Calu3 (cell line): ENCODE measurements at regions not wholly inside any gene's neighbourhood (a gene's known extent, or its start where the extent isn't known, plus 50 kb on each side); places are given as distances from the start of the nearest gene placed in this dataset.

Experiments
- BruUV-seq: library from RNA; stranded (reverse); fragments of 400-500 nt; replicated peaks from 2 replicates; lab custom pipeline; 2021; lab: Mats Ljungman, UMichigan
- CTCF ChIA-PET: fragments of 300-600 bp; sonication (Branson Sonifier 250); formaldehyde crosslinking; loops from one replicate; lab custom pipeline; 2022; ENCODE audit warnings: antibody characterized with exemption; lab: Charles Lee
- DNase-seq: peaks from one replicate; pipeline ENCODE4 v3.0.0; 2022
- H3K27ac Mint-ChIP-seq: one replicate; pipeline ENCODE4 v1.8.0; 2022; ENCODE audit warnings: mixed read lengths; ENCODE audit not compliant: unreplicated experiment
- H3K27me3 Mint-ChIP-seq: one replicate; pipeline ENCODE4 v1.8.0; 2022; ENCODE audit warnings: mixed read lengths; ENCODE audit not compliant: unreplicated experiment
- H3K36me3 Mint-ChIP-seq: one replicate; pipeline ENCODE4 v1.8.0; 2022; ENCODE audit warnings: mild to moderate bottlenecking, moderate library complexity, mixed read lengths; ENCODE audit not compliant: insufficient read depth, unreplicated experiment
- H3K4me1 Mint-ChIP-seq: one replicate; pipeline ENCODE4 v1.8.0; 2022; ENCODE audit warnings: mild to moderate bottlenecking, low read depth, mixed read lengths; ENCODE audit not compliant: unreplicated experiment
- H3K4me3 Mint-ChIP-seq: one replicate; pipeline ENCODE4 v1.8.0; 2022; ENCODE audit warnings: mild to moderate bottlenecking, low read depth, moderate library complexity, mixed read lengths; ENCODE audit not compliant: unreplicated experiment
- H3K9me3 Mint-ChIP-seq: one replicate; pipeline ENCODE4 v1.8.0; 2022; ENCODE audit warnings: low read depth, mixed read lengths; ENCODE audit not compliant: unreplicated experiment
- CTCF ChIP-seq: fragments of 200-600 bp; IDR thresholded peaks from one replicate; pipeline ENCODE4 v1.8.0; 2022; ENCODE audit warnings: antibody characterized with exemption; ENCODE audit not compliant: unreplicated experiment
- intact Hi-C: fragments of 100-400 bp; cut with micrococcal nuclease; formaldehyde crosslinking; loops from one replicate; pipeline ENCODE4 v1.10.0; 2022; ENCODE audit not compliant: unreplicated experiment

- peaks cover 20% of the 10 kb centered on the region for H3K27me3 Mint-ChIP-seq
- no peak for DNase-seq
- H3K27ac Mint-ChIP-seq = no peak overlapping the region
- TF ChIP-seq CTCF = no peak
- no peaks in the 10 kb centered on the region for H3K4me1 Mint-ChIP-seq
- no peak overlapping the region for H3K4me3 Mint-ChIP-seq
- CTCF ChIA-PET = no interaction called here
- no peaks in the 10 kb centered on the region for H3K9me3 Mint-ChIP-seq
- H3K36me3 Mint-ChIP-seq = no peaks in the 10 kb centered on the region
- intact Hi-C loops = no loop called here
- no TSS peak for BruUV-seq
Measured at GRCh38 chr2:56102098-56102497, 81.7 kb upstream of the CCDC85A start.

- Mint-ChIP-seq H3K27me3 (peaks cover 20% of the 10 kb centered on the region), H3K27ac (no peak overlapping the region), H3K36me3 (no peaks in the 10 kb centered on the region), H3K4me3 (no peak overlapping the region), H3K9me3 (no peaks in the 10 kb centered on the region), H3K4me1 (no peaks in the 10 kb centered on the region)
- DNase-seq = no peak
- BruUV-seq = no TSS peak
- no peak for TF ChIP-seq CTCF
- CTCF ChIA-PET = no interaction called here
- intact Hi-C loops = no loop called here
Measured at GRCh38 chr2:56102866-56103265, 80.9 kb upstream of the CCDC85A start.

GRCh38 chr2:56104962-56105361, 78.8 kb upstream of the CCDC85A start:
- Mint-ChIP-seq H3K27me3 (peaks cover 20% of the 10 kb centered on the region), H3K4me1 (no peaks in the 10 kb centered on the region), H3K4me3 (no peak overlapping the region), H3K9me3 (no peaks in the 10 kb centered on the region), H3K36me3 (no peaks in the 10 kb centered on the region), H3K27ac (no peak overlapping the region)
- no peak for TF ChIP-seq CTCF
- CTCF ChIA-PET = no interaction called here
- no peak for DNase-seq
- no TSS peak for BruUV-seq
- intact Hi-C loops = no loop called here

GRCh38 chr2:56107502-56108220, 76.1 kb upstream of the CCDC85A start:
- Mint-ChIP-seq H3K4me3 (no peak overlapping the region), H3K27me3 (peaks cover 35% of the 10 kb centered on the region), H3K36me3 (no peaks in the 10 kb centered on the region), H3K9me3 (no peaks in the 10 kb centered on the region), H3K4me1 (no peaks in the 10 kb centered on the region), H3K27ac (no peak overlapping the region)
- no peak for DNase-seq
- no peak for TF ChIP-seq CTCF
- CTCF ChIA-PET = no interaction called here
- intact Hi-C loops = no loop called here
- BruUV-seq = no TSS peak
